ENCODE measurements at regions not wholly inside any gene's neighbourhood (a gene's known extent, or its start where the extent isn't known, plus 50 kb on each side); places are given as distances from the start of the nearest gene placed in this dataset.

DNA sequence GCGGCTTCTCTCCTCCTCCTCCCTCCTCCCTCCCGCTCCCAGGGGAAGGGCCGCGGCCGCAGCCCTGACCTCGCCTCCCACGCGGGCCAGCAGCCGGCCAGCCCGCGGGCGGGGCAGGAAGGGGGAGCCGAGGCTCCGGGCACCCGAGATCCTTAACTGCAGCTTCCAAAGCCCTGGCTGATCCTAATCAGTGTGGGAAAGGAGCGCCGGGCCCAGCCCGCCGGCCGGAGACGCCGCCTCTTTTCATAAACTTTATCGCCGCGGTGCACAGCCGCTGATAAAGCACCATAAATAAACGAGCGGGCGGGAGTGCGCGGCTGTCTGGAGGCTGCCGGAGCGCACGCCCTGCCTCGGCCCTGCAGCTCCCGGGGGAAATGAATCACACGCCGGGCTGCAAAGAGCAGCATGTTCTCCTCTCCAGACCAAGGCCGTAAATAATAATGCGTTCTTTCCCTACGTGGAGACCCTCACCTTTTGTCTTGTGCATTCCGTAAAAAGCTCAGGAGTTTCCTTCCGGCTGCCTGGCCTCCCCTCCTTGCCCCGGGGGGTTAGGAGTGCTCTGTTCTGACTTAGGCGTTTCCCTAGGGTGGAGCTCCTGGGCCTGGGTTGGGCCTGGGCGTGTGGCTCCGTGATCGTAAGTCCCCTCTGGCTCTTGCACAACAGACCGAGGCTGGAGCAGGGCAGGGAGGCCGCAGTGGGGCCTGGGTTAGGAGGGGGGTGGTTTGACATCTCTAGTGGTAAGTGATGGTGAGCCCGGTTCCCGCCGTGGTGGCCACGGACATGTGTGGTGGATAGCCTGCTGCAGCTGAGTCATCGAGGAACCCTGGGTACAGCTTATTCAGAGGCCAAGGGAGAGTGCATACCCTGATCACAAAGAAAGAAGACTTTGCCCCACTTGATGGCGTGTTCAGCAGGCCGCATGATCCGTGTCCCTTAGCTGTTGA lies 132.6 kb upstream of the HES1 start:
- ChIA-PET CTCF (interaction anchor here (0.7 to 1.9 kb wide), 5 partner anchors 14 to 1441 kb away, joined by 3 to 8 read pairs (median 3); no protein-coding TSS in a partner anchor), POLR2A (interaction anchor here (0.5 to 2.7 kb wide), 13 partner anchors 9 to 312 kb away, joined by 3 to 50 read pairs (median 6); partner anchors contain the start of gene HES1)
- Histone ChIP-seq H3K36me3 (ENCODE audit: control insufficient read depth in 2 of 2, insufficient read depth in 1 of 2, low read length in 2 of 2) (no peaks in the 10 kb centered on the region), H3K4me1 (ENCODE audit: control insufficient read depth, insufficient read depth, low read length) (peaks cover 4% of the 10 kb centered on the region), H3K4me3 (ENCODE audit: low read depth, low read length) (peak overlapping the region; percentile 24), H3K9me3 (ENCODE audit: control insufficient read depth, insufficient read depth, low read depth, low read length) (no peaks in the 10 kb centered on the region), H3K27ac (ENCODE audit: extremely low read depth, low read depth, low read length) (peak overlapping the region; percentile 93)
- TF ChIP-seq KLF8 (tag by site-specific recombination; IDR thresholded peaks at IDR 0.05) (no peak; the same call in 1 of the 2 replicates), ZNF248 (tag by site-specific recombination; IDR thresholded peaks at IDR 0.05) (no peak), ZNF473 (tag by site-specific recombination; IDR thresholded peaks at IDR 0.05) (no peak), ZNF596 (tag by site-specific recombination; IDR thresholded peaks at IDR 0.05) (peak; percentile 44; the same call in 1 of the 2 replicates), ZNF266 (tag by site-specific recombination; IDR thresholded peaks at IDR 0.05; ENCODE audit: low read depth) (no peak), ZNF501 (tag by site-specific recombination; IDR thresholded peaks at IDR 0.05) (0 out of 2 replicates have a peak, but pooled peaks have one; percentile 65), ZNF280C (tag by site-specific recombination; IDR thresholded peaks at IDR 0.05) (no peak), ZNF292 (tag by site-specific recombination; IDR thresholded peaks at IDR 0.05; ENCODE audit: borderline replicate concordance, low read depth) (no peak), ZNF148 (tag by site-specific recombination; IDR thresholded peaks at IDR 0.05; ENCODE audit: borderline replicate concordance) (no peak), YY2 (tag by site-specific recombination; IDR thresholded peaks at IDR 0.05) (no peak), BCL11B (tag by site-specific recombination; IDR thresholded peaks at IDR 0.05; ENCODE audit: low read depth) (no peak), ZNF146 (tag by site-specific recombination; IDR thresholded peaks at IDR 0.05) (no peak), PRDM4 (tag by site-specific recombination; IDR thresholded peaks at IDR 0.05) (peak; percentile 75; the same call in 1 of the 2 replicates), ZNF223 (tag by site-specific recombination; IDR thresholded peaks at IDR 0.05) (no peak), HOXA7 (CRISPR knock-in tag; IDR thresholded peaks at IDR 0.05; ENCODE audit: borderline replicate concordance) (no peak), ZBTB1 (tag by site-specific recombination; IDR thresholded peaks at IDR 0.05) (no peak), ZNF114 (tag by site-specific recombination; IDR thresholded peaks at IDR 0.05) (no peak), ZNF214 (tag by site-specific recombination; IDR thresholded peaks at IDR 0.05; ENCODE audit: borderline replicate concordance) (no peak), KLF1 (tag by site-specific recombination; IDR thresholded peaks at IDR 0.05) (peak; percentile 98), ZNF19 (tag by site-specific recombination; IDR thresholded peaks at IDR 0.05; ENCODE audit: low read depth) (no peak), SALL2 (tag by site-specific recombination; IDR thresholded peaks at IDR 0.05; ENCODE audit: borderline replicate concordance) (no peak), SP3 (tag by site-specific recombination; IDR thresholded peaks at IDR 0.05) (peak; percentile 63)
- TF ChIP-seq, protein P1, sequence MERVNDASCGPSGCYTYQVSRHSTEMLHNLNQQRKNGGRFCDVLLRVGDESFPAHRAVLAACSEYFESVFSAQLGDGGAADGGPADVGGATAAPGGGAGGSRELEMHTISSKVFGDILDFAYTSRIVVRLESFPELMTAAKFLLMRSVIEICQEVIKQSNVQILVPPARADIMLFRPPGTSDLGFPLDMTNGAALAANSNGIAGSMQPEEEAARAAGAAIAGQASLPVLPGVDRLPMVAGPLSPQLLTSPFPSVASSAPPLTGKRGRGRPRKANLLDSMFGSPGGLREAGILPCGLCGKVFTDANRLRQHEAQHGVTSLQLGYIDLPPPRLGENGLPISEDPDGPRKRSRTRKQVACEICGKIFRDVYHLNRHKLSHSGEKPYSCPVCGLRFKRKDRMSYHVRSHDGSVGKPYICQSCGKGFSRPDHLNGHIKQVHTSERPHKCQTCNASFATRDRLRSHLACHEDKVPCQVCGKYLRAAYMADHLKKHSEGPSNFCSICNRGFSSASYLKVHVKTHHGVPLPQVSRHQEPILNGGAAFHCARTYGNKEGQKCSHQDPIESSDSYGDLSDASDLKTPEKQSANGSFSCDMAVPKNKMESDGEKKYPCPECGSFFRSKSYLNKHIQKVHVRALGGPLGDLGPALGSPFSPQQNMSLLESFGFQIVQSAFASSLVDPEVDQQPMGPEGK (tag by site-specific recombination; IDR thresholded peaks at IDR 0.05) = no peak; the same call in none of the 2 replicates
- TF ChIP-seq, protein P2, sequence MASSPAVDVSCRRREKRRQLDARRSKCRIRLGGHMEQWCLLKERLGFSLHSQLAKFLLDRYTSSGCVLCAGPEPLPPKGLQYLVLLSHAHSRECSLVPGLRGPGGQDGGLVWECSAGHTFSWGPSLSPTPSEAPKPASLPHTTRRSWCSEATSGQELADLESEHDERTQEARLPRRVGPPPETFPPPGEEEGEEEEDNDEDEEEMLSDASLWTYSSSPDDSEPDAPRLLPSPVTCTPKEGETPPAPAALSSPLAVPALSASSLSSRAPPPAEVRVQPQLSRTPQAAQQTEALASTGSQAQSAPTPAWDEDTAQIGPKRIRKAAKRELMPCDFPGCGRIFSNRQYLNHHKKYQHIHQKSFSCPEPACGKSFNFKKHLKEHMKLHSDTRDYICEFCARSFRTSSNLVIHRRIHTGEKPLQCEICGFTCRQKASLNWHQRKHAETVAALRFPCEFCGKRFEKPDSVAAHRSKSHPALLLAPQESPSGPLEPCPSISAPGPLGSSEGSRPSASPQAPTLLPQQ (tag by site-specific recombination; IDR thresholded peaks at IDR 0.05) = peak; percentile 60

Measured in HEK293 (cell line).